ENCODE measurements at regions not wholly inside any gene's neighbourhood (a gene's known extent, or its start where the extent isn't known, plus 50 kb on each side); places are given as distances from the start of the nearest gene placed in this dataset.

DNA sequence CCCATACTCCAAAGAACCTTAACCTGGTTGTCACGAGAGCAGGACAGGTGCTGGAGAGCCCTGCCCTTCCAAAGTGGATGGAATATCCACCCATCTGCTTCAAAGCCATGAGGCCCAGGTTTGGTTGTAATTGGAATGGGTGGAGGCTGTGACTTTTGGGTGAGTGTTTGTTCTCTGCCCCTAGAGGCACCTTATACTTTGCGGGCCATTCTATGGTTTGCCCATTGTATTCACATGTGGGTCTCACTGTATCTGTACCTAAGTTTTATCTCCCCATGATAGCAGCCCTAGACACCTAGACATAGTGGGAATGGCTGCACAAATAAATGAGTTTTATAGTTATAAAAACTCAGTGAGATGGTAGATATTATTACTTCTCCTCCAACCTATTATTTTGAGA lies 67.1 kb upstream of the NAA20 start:
- Histone ChIP-seq H3K36me3 (ENCODE audit: control insufficient read depth, insufficient read depth, low read length) (peaks cover 3% of the 10 kb centered on the region; the same call in 1 of the 2 replicates), H3K27me3 (ENCODE audit: control insufficient read depth, insufficient read depth, low read length) (no peaks in the 10 kb centered on the region), H3K4me3 (ENCODE audit: low read depth, low read length) (no peak overlapping the region)
- CTCF ChIA-PET: no interaction called here
- no peak for DNase-seq (ENCODE audit: low read depth)
- POLR2A ChIA-PET: no interaction called here
- TF ChIP-seq, protein P1, sequence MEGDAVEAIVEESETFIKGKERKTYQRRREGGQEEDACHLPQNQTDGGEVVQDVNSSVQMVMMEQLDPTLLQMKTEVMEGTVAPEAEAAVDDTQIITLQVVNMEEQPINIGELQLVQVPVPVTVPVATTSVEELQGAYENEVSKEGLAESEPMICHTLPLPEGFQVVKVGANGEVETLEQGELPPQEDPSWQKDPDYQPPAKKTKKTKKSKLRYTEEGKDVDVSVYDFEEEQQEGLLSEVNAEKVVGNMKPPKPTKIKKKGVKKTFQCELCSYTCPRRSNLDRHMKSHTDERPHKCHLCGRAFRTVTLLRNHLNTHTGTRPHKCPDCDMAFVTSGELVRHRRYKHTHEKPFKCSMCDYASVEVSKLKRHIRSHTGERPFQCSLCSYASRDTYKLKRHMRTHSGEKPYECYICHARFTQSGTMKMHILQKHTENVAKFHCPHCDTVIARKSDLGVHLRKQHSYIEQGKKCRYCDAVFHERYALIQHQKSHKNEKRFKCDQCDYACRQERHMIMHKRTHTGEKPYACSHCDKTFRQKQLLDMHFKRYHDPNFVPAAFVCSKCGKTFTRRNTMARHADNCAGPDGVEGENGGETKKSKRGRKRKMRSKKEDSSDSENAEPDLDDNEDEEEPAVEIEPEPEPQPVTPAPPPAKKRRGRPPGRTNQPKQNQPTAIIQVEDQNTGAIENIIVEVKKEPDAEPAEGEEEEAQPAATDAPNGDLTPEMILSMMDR (IDR thresholded peaks at IDR 0.05; ENCODE audit: insufficient read depth, low read depth, low read length): no peak

DNA sequence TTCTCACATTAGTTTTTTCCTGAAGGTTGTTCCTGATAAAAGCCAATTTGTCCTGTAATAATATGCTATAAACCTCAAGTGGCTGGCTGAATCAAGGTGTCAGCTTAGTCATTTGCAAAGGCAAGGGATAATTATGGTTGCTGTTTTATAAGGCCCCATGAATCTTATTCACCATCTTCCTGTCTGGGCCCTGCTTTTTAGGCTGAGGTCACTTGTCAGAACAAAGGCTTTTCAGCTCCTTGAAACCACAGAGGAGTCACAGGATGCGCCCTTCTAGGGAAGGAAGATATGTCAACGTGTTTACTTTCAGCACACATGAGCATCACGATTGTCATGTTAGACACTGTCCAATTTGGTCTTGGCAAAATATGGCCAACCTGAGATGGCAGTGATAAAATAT lies 64.8 kb upstream of the NAA20 start:
- Histone ChIP-seq H3K27me3 (ENCODE audit: control insufficient read depth, insufficient read depth, low read length) (no peaks in the 10 kb centered on the region), H3K4me3 (ENCODE audit: low read depth, low read length) (no peak overlapping the region), H3K36me3 (ENCODE audit: control insufficient read depth, insufficient read depth, low read length) (peaks cover 4% of the 10 kb centered on the region)
- POLR2A ChIA-PET: no interaction called here
- TF ChIP-seq, protein P1 (IDR thresholded peaks at IDR 0.05; ENCODE audit: insufficient read depth, low read depth, low read length): no peak
- DNase-seq (ENCODE audit: low read depth): no peak
- CTCF ChIA-PET: no interaction called here

DNA sequence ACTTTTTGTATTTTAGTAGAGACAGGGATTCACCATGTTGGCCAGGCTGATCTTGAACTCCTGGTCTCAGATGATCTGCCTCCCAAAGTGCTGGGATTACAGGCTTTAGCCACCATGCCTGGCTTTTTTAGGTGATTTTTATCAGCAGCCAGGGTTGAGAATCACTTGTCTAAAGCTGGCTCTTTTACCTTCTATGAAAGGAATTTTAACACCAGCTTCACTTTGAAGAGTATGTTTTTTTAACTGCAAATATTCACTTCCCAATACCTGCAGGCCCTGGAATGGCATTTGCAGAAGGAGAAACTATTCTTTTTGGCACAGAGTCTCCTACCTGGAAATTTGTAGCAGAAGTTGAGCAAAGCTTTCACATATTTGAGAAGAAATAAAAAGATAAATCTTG lies 63.6 kb upstream of the NAA20 start:
- no peak overlapping the region for H3K4me3 ChIP-seq (ENCODE audit: low read depth, low read length)
- CTCF ChIA-PET: interaction anchor here (0.9 kb wide), 1 partner anchor 9 kb away, joined by 3 read pairs; no protein-coding TSS in a partner anchor
- POLR2A ChIA-PET: no interaction called here
- DNase-seq (ENCODE audit: low read depth): no peak
- TF ChIP-seq, protein P1 (IDR thresholded peaks at IDR 0.05; ENCODE audit: insufficient read depth, low read depth, low read length): no peak
- peaks cover 6% of the 10 kb centered on the region for H3K36me3 ChIP-seq (ENCODE audit: control insufficient read depth, insufficient read depth, low read length)
- no peaks in the 10 kb centered on the region for H3K27me3 ChIP-seq (ENCODE audit: control insufficient read depth, insufficient read depth, low read length)

DNA sequence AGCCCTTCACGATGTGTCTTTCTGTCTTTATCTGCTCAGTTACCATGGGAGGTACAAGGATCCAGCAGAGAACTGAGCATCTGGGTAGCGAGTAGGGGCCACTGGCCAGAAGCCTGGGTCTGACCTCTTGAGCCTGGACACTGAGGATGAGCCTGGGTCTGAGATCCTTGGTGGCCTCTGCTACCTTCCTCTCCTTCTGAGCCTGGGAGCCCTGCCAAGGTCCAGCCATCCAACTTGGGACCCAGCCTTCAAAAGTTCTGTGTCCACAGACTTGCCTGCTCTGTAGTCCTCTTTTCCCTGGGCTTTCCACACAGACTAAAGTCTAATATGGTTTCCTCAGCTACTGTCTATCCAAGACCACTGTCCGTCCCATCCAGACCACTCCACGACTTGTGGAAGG lies 60.2 kb upstream of the NAA20 start:
- POLR2A ChIA-PET: no interaction called here
- Histone ChIP-seq H3K4me3 (ENCODE audit: low read depth, low read length) (no peak overlapping the region), H3K27me3 (ENCODE audit: control insufficient read depth, insufficient read depth, low read length) (no peaks in the 10 kb centered on the region), H3K36me3 (ENCODE audit: control insufficient read depth, insufficient read depth, low read length) (peaks cover 18% of the 10 kb centered on the region)
- no peak for DNase-seq (ENCODE audit: low read depth)
- CTCF ChIA-PET: interaction anchor here (1.7 kb wide), 1 partner anchor 20 kb away, joined by 3 read pairs; no protein-coding TSS in a partner anchor
- TF ChIP-seq, protein P1 (IDR thresholded peaks at IDR 0.05; ENCODE audit: insufficient read depth, low read depth, low read length): no peak

DNA sequence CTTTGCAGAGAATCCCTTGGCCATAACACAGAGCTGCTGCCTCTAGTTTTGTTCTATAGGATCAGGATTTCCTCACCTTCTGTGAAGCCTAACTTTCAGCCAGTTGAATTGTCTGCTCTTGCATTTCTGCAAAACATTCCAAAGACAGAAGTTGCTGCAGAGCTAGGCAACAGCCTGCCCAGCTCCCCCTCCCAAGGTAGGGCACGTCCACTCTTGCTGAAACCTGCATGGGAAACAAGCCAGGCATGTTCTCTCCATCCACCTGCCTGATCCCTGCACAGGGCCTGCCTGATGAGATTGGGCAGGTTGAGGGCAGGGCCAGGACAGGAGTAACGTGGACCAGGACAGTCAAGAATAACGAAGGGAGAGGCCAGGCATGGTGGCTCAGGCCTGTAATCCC lies 58.9 kb upstream of the NAA20 start:
- no peak for DNase-seq (ENCODE audit: low read depth)
- Histone ChIP-seq H3K36me3 (ENCODE audit: control insufficient read depth, insufficient read depth, low read length) (peaks cover 18% of the 10 kb centered on the region), H3K27me3 (ENCODE audit: control insufficient read depth, insufficient read depth, low read length) (no peaks in the 10 kb centered on the region), H3K4me3 (ENCODE audit: low read depth, low read length) (no peak overlapping the region)
- TF ChIP-seq, protein P1 (IDR thresholded peaks at IDR 0.05; ENCODE audit: insufficient read depth, low read depth, low read length): no peak
- POLR2A ChIA-PET: no interaction called here
- CTCF ChIA-PET: interaction anchor here (0.7 to 1.1 kb wide), 2 partner anchors 12 to 23 kb away, joined by 3 read pairs; no protein-coding TSS in a partner anchor
